ENCODE measurements at regions not wholly inside any gene's neighbourhood (a gene's known extent, or its start where the extent isn't known, plus 50 kb on each side); places are given as distances from the start of the nearest gene placed in this dataset.
A peak's percentile ranks its signal among the peaks of the same experiment; 100 is the strongest.
"Not testable (repeated sequence)": the region's sequence is repeated elsewhere in the genome, so short reads cannot be mapped to it uniquely, and the experiment has no call there.

DNA sequence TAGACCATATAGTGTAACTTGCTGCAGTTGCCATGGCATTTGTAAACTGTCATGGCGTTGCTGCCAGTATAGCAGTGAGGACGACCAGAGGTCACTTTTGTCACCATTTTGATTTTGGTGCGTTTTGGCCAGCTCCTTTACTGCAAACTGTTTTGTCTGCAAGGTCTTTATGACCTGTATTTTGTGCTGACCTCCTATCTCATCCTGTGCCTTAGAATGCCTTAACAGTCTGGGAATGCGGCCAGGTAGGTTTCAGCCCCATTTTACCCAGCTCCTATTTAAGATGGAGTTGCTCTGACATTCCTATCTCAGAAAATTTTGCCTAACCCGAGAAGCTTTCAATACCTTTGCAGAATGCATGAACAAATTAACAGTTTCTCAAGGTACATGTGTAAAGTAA, 914.4 kb upstream of the ACO1 start:
- no peak for DNase-seq

DNA sequence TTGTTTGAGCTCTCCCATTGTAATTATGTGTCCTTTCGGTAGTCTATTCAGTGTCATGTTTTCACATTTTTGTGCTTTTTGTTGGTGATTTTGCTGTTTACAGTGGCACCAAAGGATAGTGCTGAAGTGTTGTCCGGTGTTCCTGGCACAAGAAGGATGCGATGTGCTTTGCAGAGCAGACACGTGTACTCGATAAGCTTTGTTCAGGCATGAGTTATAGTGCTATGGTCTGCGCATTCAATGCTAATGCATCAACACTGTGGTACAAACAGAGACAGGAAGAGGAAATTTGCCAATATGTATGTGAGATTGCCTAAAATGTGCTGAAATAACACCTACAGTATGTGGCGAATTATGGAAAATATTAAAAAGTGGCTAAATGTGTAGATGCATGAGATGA, 913.4 kb upstream of the ACO1 start:
- no peak for DNase-seq

DNA sequence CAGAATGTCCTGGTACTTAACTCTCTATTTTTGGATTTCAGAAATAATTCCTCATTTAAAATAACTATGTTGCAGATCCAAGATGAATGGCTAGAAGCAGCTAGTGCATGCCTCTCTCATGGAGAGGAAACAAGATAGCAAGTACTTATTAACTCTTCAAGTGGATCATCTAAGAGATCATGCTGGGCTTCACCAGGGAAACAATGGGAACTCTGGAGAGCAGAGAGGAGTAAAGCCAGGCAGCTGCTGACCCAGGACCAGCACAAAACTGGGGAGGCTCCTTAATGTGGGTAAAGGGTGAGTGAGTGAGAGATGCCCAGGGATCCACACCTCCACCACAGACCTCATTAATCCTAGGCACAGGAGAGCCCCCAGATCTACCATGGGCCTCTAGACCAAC, 897.8 kb upstream of the ACO1 start:
- no peak for DNase-seq

DNA sequence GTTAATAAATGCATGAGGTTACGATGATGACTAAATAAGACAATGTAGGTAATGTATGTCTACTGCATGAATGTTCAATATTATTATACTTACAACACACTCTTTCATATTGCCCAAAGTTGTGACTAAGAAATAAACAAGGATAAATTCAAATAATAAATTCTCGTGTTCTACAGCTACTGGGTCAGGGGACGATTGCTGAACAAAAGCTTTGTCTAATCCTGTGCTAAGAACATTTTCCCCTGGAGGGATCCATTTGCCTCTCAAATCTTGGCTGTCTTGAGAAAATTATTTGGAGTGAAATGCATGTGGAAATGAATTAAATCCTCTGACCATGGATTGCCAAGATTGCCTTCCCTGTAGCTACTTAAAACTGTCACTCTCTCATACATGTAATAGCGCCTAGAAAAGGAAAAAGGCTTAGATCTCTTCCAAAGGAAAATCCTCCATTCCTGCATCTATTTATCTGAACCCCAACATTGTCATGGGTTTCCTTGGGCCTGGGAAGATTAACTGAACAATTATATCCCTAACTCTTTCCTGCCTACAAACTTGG, 893.8 kb upstream of the ACO1 start:
- DNase-seq, result no peak

DNA sequence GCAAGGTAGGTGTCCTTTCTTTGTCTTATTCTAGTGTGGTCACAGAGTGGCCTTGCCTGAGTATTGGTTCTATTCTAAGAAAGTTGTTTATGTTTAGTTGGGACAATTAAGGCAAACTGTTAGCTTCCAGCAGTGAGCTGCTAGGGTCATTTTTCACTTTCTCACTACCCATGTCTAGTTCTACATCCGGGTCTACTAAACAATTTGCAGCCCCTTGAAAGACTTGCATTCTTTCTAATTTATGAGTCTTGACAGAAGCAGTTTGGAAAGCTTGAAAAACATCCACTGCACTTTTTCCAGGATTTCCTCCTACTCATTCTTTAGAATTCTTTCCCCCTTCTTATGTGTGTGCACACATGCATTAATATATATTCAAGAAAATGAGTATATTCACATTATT, 892.2 kb upstream of the ACO1 start:
- no peak for DNase-seq

DNA sequence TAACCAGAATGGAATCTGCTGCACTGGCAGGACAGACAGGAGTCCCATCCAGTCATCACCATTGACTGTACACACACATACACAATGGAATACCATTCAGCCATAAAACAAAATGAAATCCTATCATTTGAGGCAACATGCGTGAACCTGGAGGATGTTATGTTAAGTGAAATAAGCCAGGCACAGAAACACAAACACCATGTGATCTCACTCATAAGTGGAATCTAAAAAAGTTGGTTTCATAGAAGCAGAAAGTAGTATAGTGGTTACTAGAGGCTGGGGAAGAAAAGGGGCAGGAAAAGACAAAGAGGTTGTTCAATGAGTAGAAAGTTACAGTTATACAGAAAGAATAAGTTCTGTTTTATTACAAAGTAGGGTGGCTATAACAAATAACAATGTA, 884.0 kb upstream of the ACO1 start:
- no peak for DNase-seq

DNA sequence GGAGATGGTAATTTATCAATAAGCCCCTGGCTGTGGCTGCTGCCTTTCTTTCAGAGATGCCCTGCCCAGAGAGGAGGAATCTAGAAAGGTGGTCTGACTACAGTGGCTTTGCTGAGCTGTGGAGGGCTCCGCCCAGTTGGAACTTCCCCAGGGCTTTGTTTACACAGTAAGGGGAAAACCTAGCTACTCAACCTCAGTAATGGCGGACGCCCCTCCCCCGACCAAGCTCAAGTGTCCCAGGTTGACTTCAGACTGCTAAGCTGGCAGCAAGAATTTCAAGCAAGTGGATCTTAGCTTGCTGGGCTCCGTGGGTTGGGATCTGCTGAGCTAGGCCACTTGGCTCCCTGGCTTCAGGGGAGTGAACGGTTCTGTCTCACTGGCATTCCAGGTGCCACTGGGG, 865.4 kb upstream of the ACO1 start:
- peak; percentile 19 to 32 for DNase-seq

DNA sequence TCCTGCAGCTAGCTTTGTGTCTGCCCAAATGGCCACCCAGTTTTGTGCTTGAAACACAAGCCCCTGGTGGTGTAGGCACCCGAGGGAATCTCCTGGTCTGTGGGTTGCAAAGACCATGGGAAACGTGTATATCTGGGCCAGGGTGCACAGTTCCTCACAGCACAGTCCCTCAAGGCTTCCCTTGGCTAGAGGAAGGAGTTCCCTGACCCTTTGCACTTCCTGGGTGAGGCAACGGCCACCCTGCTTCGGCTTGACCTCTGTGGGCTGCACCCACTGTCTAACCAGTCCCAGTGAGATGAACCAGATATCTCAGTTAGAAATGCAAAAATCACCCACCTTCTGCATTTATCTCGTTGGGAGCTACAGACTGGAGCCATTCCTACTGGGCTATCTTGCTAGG, 865.0 kb upstream of the ACO1 start:
- DNase-seq, result no peak

DNA sequence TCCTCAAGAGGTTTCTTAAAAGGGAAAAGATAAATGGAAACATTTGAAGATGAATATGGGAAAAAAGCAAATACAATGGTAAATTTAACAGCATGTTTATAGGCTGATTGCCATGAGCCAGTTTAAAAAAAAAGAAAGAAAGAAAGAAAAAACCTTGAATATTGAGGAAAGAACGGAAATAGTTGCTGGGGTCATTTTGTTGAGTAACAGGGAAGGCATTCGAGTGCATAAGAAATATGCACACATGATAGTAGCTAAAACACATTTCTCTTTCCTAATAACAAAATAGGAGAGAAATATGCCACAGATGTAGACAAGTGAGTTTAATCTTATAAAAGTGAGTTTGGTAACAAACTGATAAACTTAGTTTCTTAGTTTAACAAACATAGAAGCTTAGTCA, 864.6 kb upstream of the ACO1 start:
- no peak for DNase-seq

DNA sequence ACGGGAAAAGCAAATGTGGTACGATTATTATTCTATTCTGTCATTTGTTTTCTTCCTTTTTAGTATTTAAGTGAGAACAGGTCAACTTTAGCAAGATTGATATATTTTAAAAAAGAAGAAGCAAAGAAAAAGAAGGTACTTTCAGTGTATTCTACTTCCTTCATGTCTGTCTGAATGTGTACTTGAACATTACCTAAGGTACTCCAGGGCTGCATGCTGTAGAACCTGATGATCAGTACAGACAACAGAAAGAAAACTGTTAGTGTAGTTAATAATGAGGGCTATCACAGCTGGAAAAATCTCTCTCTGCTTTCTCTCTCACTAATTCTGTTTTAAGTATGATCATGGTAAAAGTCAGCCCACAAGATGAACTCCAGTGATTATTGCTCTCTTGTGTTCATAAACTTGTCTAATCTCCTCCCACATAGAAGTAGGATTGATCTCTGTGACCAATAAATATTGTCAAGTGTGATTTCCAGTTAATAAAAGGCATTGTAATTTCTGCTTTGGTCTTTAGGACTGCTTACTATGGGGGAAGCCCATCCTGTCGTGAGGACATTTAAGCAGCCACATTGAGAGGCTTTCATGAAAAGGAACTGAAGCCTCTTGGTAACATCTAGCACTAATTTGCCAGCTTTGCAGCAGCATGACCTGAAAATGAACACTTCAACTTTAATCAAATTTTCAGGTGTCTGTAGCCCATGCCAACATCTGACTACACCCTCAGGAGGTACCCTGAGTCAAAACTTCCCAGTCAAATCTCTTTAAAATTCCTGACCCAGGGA, 864.0 kb upstream of the ACO1 start:
- no peak for DNase-seq

DNA sequence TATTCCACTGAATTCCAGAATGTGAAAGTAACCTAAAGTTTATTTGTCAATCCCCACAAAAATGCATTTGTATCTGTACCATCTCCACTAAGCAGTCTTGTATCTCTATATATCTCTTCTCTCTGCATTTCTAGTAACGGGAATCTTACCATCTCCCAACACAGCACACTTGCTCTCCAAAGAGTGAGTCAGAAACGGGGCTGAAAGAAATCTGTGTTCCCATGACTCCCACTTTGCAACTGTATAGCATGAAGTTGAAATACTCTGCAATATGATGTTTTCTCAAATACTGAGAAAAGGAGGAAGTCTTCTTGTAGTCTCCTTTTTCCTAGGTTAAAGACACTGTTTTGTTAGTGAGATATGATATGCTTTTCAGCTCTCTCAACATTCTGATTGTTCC, 848.8 kb upstream of the ACO1 start:
- DNase-seq, result no peak

DNA sequence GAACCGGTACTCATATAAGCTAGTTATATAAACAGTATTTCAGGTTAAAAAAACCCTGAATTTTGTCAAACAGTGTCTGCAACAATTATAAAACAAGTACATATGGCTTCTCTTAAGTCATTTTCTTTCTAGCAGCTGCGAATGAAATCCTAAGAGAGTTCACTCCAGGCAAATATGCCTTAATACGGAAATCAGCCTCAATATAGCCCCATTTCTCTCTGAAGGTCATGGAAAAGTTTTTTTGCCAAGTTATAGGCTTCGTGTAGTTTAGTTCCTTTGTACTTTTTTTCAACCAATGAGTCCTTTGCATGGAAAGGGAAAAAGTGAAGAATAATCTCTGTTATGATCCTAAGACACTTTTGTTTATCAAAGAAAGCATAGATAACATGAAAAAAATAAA, 848.0 kb upstream of the ACO1 start:
- no peak for DNase-seq

DNA sequence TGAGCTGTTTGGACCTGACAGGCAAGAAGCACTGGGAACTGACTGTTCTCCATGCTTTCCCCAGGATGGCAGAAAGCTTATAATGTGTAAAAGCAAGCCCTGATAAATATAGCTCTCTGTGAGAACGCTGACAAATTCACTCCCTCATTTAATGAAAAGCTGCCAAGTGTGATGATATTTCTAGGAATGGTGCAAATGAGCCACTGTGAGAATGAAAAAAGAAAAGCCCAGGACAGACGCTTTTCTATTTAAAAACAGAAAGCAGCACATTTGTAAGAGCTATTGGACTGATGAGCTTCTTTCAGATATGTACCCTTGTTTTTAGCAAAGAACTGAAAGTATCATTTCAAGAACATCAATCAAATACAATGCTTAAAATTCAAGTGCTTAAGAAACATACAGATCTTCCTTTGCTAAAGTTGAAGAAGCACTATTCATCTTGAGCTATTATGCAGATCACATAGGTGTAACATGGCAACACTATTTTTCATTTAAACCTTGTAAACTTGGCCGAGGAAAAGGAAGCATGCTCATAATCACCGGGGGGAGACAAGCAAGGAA, 842.6 kb upstream of the ACO1 start:
- DNase-seq, result no peak

DNA sequence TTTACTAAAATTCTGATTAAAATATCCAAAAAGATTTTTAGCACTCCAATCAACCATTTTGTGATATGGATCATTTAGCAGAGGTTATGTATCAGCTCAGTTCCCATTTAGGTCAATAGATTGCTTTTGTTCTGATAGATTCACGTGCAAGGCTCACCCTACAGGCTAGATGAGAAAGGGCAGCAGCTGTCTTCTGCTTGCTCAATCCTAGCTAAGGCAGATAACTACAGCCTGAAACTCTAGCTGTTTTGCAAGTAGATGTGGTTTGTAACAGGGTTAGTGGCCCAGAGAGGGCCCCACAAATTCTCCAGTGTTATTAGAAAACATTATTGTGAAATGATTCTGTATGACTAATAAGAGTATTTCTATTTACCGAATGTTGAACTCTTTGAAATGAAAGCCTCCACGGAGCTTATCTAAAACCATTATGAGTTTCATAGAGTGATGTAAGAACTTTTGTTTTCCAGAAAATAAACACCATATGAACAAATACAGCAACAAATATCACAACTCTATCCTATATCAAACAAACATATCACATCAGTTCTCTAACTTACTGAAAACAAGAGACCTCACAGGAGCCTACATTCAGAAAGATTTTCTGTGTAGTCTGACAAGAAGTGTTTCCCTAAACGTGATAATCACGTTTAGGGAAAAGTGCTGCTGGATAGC, 841.9 kb upstream of the ACO1 start:
- peak in 1 of 2 donors; percentile 53 for DNase-seq

DNA sequence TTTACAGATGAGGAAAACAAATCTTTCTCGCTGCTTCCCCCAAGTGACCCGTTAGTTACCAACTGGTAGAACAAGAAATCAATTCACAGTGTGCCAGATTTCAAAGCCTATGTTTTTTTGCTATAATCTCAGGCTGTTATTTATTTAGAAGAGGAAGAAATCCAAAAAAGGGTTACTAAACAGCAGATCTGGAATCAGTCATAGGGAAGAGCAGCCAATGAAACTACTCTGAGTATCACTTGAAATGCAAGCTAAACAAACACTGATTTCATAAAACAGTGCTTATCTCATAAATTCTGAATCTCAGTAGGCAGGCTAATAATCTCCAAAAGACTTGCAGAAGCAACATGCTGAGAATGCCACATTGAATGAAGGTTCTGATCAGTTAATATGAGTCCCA, 829.5 kb upstream of the ACO1 start:
- DNase-seq, result no peak

DNA sequence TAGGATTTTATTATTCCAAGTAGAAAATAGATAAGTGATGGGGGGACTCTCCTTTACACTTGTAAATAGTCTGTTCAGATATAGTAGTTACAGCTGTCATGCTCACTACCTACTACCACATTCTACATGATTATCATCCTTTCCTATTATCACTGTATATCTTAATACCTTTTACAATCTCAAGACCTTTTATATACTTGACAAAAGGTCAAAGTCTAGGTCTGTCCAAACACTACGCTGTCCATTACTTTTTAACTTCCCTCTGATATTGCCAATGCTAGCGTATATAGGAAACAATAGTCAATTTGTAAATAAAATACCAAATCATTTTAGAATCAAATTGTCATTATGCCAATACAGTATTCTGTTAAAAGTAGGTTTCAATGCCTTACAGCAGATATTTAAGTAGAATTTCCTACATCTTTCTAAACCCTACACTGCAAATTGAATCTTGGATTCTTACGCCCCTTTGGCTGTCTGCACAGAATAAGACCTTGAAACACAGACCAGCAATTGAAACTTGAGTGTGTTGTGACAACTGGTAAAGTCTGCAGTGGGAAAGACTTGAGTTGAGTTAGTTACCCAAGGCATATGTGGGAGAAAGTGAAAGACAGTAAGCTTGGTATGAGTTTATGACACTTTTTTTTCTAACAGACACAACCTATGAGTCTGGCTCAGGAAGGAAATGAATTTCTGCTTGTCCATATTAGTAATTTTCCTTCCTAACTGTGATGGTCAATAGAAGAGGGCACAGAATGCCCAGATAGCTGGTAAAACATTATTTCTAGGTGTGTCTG, 827.6 kb upstream of the ACO1 start:
- DNase-seq, result no peak

DNA sequence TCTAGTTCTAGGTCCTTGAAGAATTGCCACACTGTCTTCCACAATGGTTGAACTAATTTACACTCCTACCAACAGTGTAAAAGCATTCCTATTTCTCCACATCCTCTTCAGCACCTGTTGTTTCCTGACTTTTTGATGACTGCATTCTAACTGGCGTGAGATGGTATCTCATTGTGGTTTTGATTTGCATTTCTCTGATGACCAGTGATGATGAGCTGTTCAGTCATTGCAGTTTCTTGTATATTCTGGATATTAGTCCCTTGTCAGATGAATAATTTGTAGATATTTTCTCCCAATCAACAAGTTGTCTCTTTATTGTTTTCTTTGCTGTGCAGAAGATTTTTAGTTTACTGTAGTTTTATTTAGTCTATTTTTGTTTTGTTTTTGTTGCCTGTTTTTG, 812.3 kb upstream of the ACO1 start:
- not testable (repeated sequence) for DNase-seq

DNA sequence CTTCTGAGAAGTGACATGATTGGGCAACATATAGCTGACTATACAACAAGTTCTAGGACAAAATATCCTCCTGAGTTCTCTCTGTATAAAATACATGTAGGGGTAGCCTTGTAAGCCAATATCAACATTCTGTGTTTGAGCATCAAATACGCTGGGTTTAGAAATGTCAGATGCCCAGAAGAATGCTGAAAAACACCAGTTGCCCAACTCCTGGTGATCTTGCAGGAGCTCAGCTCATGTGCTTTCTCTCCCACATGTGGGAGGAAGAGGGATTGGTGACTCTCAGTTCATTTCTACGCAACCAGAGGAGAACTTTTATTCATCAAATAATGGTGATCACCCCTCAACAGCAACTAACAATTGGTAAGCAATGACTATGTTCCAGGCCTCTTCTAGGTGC, 810.9 kb upstream of the ACO1 start:
- no peak for DNase-seq

DNA sequence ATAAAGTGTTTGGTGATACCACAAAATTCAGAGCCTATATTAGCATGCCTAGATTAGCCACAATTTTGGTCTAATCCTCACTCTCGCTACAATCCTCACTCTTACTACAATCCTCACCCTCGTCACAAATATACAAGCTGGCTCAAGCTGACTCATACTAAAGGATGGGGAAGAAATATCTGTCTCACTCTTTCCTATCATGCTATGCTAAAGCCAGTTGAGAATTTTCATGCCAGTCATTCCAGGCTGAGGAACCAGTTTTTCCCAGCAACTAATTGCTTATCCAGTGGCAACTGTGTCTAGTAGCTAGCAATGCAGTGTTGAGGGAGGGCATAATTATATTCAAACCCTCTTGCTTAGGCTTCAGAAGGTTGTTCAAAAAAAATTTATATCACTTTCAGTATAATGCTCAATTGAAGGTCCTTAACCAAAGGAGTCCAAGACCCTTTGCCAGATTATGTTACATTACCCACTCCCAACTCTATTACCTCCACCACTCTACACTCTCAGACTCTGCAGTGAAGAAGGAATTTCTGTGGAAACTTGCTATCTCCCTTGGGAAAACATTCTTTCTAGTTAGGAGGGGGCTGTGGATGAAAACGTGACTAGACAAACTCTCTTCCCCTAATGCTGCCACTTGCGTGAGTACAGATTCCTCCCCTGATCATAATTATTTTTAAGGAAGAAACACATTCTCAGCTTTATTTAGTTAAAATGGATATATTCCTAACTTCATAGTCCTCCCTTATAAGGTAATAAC, 810.3 kb upstream of the ACO1 start:
- DNase-seq, result no peak

DNA sequence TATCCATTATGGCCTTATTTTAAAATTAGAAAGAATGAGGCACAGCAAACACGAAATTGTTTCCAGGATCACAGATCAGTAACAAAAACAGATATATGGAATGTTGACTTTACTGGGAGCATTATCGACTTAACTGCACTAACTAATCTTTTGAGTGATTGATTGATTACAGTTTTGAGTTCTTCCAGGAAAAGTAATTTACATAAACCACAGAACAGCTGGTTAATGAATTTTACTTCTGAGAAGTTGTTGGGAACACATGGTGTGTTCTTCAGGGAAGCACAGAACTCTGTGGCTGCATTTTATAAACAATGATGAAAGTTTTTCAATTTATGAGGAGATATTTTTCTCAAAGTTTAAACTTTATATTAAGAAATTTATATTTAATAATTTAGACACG, 802.4 kb upstream of the ACO1 start:
- no peak for DNase-seq

DNA sequence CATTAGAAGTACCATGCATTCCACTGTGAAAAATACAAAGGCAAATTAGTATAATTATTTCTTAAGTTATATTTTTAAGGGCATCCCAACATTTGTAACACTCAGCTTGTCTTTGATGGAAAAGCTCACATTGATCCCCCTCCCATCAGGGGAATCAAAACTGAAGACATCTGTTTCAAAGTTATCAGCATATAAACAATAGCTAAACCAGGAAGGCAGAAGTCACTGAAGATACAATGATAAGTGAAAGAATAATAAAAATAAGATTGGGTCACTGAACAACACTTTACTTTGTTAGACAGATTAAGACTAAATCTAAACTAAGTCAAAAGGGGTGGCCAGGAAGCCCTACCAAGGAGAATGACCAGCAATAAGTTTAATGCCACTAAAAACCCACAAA, 801.9 kb upstream of the ACO1 start:
- DNase-seq, result no peak

DNA sequence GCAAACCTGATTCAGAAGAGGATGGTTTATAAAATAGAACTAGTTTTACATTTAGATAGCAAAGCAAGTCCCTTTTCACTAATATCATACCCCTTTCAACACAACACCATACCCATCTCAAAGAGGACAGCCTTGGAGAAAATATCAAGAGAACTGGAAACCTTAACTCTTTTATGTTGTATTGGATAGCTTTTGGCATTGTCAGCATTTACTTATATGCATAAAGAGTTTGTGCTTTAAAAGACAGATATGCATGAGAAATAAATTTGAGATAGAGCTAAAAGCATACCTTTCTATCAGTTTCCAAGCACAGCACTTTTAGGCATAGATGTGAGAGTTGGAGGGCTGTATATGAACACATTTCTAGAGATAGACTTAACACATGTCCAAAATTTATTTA, 799.3 kb upstream of the ACO1 start:
- no peak for DNase-seq

DNA sequence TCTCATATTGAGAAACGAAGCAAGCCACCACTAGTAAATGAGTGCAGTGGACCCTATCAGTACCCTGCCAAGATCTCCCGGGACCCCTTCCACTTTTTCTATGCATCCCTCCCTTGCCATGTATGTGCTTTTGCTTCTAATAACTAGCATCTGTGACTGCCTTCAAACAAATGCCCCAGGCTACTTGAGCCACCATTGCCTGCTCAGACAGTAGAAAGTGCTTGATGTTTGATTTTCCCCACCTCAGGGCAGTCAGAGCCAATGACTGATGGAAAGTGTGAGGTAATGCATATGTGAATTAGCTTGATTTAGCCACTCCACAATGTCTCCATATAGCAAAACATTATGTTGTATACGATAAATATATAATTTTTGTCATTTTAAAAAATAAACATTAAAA, 797.3 kb upstream of the ACO1 start:
- DNase-seq, result no peak
